ENCODE measurements at regions not wholly inside any gene's neighbourhood (a gene's known extent, or its start where the extent isn't known, plus 50 kb on each side); places are given as distances from the start of the nearest gene placed in this dataset.

DNA sequence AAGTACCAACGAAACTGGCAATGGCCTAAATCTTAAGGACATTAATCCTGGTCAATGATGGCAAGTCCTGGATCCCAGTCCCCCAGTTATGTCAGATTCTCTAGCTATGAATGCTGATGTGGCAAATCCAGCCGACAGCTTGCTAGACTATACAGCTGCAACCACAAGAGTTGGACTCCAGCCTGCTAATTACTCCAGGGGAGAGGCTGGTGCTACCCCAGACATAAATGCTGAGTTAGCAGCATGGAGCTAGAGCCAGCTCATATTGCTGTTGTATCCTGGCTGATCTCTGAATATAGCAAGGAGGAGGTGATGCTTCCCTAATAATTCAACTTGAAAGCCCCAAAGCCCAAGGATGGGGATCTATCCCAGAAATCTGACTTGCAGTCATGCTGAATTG lies 207.1 kb downstream of the LRRN1 start:
- TF ChIP-seq, protein P1, sequence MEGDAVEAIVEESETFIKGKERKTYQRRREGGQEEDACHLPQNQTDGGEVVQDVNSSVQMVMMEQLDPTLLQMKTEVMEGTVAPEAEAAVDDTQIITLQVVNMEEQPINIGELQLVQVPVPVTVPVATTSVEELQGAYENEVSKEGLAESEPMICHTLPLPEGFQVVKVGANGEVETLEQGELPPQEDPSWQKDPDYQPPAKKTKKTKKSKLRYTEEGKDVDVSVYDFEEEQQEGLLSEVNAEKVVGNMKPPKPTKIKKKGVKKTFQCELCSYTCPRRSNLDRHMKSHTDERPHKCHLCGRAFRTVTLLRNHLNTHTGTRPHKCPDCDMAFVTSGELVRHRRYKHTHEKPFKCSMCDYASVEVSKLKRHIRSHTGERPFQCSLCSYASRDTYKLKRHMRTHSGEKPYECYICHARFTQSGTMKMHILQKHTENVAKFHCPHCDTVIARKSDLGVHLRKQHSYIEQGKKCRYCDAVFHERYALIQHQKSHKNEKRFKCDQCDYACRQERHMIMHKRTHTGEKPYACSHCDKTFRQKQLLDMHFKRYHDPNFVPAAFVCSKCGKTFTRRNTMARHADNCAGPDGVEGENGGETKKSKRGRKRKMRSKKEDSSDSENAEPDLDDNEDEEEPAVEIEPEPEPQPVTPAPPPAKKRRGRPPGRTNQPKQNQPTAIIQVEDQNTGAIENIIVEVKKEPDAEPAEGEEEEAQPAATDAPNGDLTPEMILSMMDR (IDR thresholded peaks at IDR 0.05): no peak
- TF ChIP-seq POLR2A (IDR thresholded peaks at IDR 0.05): no peak

Data from heart left ventricle (tissue), 13 donors.